ENCODE measurements at regions not wholly inside any gene's neighbourhood (a gene's known extent, or its start where the extent isn't known, plus 50 kb on each side); places are given as distances from the start of the nearest gene placed in this dataset.

- Histone ChIP-seq H3K27ac (no peak overlapping the region), H3K4me3 (no peak overlapping the region)
- no peak for TF ChIP-seq CTCF (IDR thresholded peaks at IDR 0.05)
- DNase-seq (ENCODE audit: low spot score): no peak
Observed at GRCh38 chr3:66795365-66795764, 202.7 kb upstream of the KBTBD8 start.

- Histone ChIP-seq H3K4me3 (no peak overlapping the region), H3K27ac (no peak overlapping the region)
- no peak for TF ChIP-seq CTCF (IDR thresholded peaks at IDR 0.05)
- DNase-seq (ENCODE audit: low spot score): no peak
Observed at GRCh38 chr3:66796343-66796742, 201.8 kb upstream of the KBTBD8 start.

- DNase-seq (ENCODE audit: low spot score): no peak
- TF ChIP-seq CTCF (IDR thresholded peaks at IDR 0.05): no peak
- Histone ChIP-seq H3K27ac (no peak overlapping the region), H3K4me3 (peak overlapping the region; percentile 57)
Observed at GRCh38 chr3:66797889-66798560, 200.1 kb upstream of the KBTBD8 start.

- Histone ChIP-seq H3K4me3 (no peak overlapping the region), H3K27ac (no peak overlapping the region)
- no peak for DNase-seq (ENCODE audit: low spot score)
- TF ChIP-seq CTCF (IDR thresholded peaks at IDR 0.05): no peak
Observed at GRCh38 chr3:66800941-66801545, 197.1 kb upstream of the KBTBD8 start.

- no peak overlapping the region for H3K27ac ChIP-seq
- H3K4me3 ChIP-seq: no peak overlapping the region
- no peak for DNase-seq (ENCODE audit: low spot score)
- no peak for TF ChIP-seq CTCF (IDR thresholded peaks at IDR 0.05)
Observed at GRCh38 chr3:66803206-66803605, 194.9 kb upstream of the KBTBD8 start.

GRCh38 chr3:66803721-66804695, 194.1 kb upstream of the KBTBD8 start:
- DNase-seq (ENCODE audit: low spot score): no peak
- Histone ChIP-seq H3K4me3 (no peak overlapping the region), H3K27ac (no peak overlapping the region)
- TF ChIP-seq CTCF (IDR thresholded peaks at IDR 0.05): no peak
